A673 (cell line): ENCODE measurements at regions not wholly inside any gene's neighbourhood (a gene's known extent, or its start where the extent isn't known, plus 50 kb on each side); places are given as distances from the start of the nearest gene placed in this dataset.

Experiments
- CTCF ChIP-seq: fragments of 300-800, 200-600 bp; sonication (generic); conservative IDR thresholded peaks from 2 replicates; pipeline ENCODE4 v1.5.1; 2017; ENCODE audit warnings: low read depth, mild to moderate bottlenecking, antibody characterized with exemption, low read length, moderate library complexity, mixed read lengths
- EZH2 ChIP-seq: fragments of 200-600 bp; sonication (generic); IDR thresholded peaks from 2 replicates; pipeline ENCODE4 v1.6.1; 2017; ENCODE audit warnings: borderline replicate concordance, low read depth, mild to moderate bottlenecking, mixed read lengths, antibody characterized with exemption, low read length; ENCODE audit not compliant: poor library complexity, severe bottlenecking

GRCh38 chr13:99629641-99630040 is 128.4 kb downstream of the TM9SF2 start:
- TF ChIP-seq CTCF (no peak), EZH2 (no peak)
